Mucosa of stomach (tissue), 1 donor: ENCODE measurements at regions not wholly inside any gene's neighbourhood (a gene's known extent, or its start where the extent isn't known, plus 50 kb on each side); places are given as distances from the start of the nearest gene placed in this dataset.

ENCODE experiments used
- H3K27me3 ChIP-seq: one replicate; pipeline ENCODE4 v1.7.0; 2013; ENCODE audit warnings: mild to moderate bottlenecking, low read length; ENCODE audit not compliant: control insufficient read depth, insufficient read depth
- H3K36me3 ChIP-seq: one replicate; pipeline ENCODE4 v1.7.0; 2013; ENCODE audit warnings: low read length; ENCODE audit not compliant: control insufficient read depth, insufficient read depth
- H3K4me1 ChIP-seq: one replicate; pipeline ENCODE4 v1.7.0; 2013; ENCODE audit warnings: mild to moderate bottlenecking, low read length; ENCODE audit not compliant: control insufficient read depth, insufficient read depth
- H3K4me3 ChIP-seq: one replicate; pipeline ENCODE4 v1.7.0; 2013; ENCODE audit warnings: low read length
- H3K9ac ChIP-seq: one replicate; pipeline ENCODE4 v1.7.0; 2013; ENCODE audit warnings: mild to moderate bottlenecking, low read length, moderate library complexity
- H3K9me3 ChIP-seq: one replicate; pipeline ENCODE4 v1.7.0; 2013; ENCODE audit warnings: mild to moderate bottlenecking, low read length, moderate library complexity; ENCODE audit not compliant: control insufficient read depth
- donor health status: Pancreatic carcinoma.

GRCh38 chr9:95620722-95621121 is 104.0 kb upstream of the PTCH1 start:
- Histone ChIP-seq H3K4me3 (no peak overlapping the region), H3K27me3 (no peaks in the 10 kb centered on the region), H3K9ac (no peak overlapping the region), H3K4me1 (no peaks in the 10 kb centered on the region), H3K36me3 (no peaks in the 10 kb centered on the region), H3K9me3 (no peaks in the 10 kb centered on the region)

- Histone ChIP-seq H3K4me1 (no peaks in the 10 kb centered on the region), H3K9ac (no peak overlapping the region), H3K36me3 (no peaks in the 10 kb centered on the region), H3K4me3 (no peak overlapping the region), H3K9me3 (no peaks in the 10 kb centered on the region), H3K27me3 (no peaks in the 10 kb centered on the region)
These were observed 103.5 kb upstream of the PTCH1 start for GRCh38 chr9:95620314-95620713.

- no peaks in the 10 kb centered on the region for H3K9me3 ChIP-seq
- no peak overlapping the region for H3K9ac ChIP-seq
- no peaks in the 10 kb centered on the region for H3K36me3 ChIP-seq
- H3K4me3 ChIP-seq: no peak overlapping the region
- no peaks in the 10 kb centered on the region for H3K27me3 ChIP-seq
- no peaks in the 10 kb centered on the region for H3K4me1 ChIP-seq
These were observed 98.5 kb upstream of the PTCH1 start for GRCh38 chr9:95615246-95615645.

- Histone ChIP-seq H3K27me3 (no peaks in the 10 kb centered on the region), H3K36me3 (no peaks in the 10 kb centered on the region), H3K4me1 (no peaks in the 10 kb centered on the region), H3K9ac (no peak overlapping the region), H3K4me3 (no peak overlapping the region), H3K9me3 (no peaks in the 10 kb centered on the region)
These were observed 96.9 kb upstream of the PTCH1 start for GRCh38 chr9:95613670-95614069.

- H3K27me3 ChIP-seq: no peaks in the 10 kb centered on the region
- no peaks in the 10 kb centered on the region for H3K9me3 ChIP-seq
- H3K4me1 ChIP-seq: no peaks in the 10 kb centered on the region
- H3K9ac ChIP-seq: no peak overlapping the region
- H3K4me3 ChIP-seq: no peak overlapping the region
- H3K36me3 ChIP-seq: no peaks in the 10 kb centered on the region
These were observed 94.6 kb upstream of the PTCH1 start for GRCh38 chr9:95611354-95611753.

GRCh38 chr9:95610006-95610785 is 93.4 kb upstream of the PTCH1 start:
- H3K27me3 ChIP-seq: no peaks in the 10 kb centered on the region
- H3K4me1 ChIP-seq: no peaks in the 10 kb centered on the region
- H3K9ac ChIP-seq: no peak overlapping the region
- H3K36me3 ChIP-seq: no peaks in the 10 kb centered on the region
- no peaks in the 10 kb centered on the region for H3K9me3 ChIP-seq
- H3K4me3 ChIP-seq: no peak overlapping the region

- H3K27me3 ChIP-seq: no peaks in the 10 kb centered on the region
- H3K9me3 ChIP-seq: no peaks in the 10 kb centered on the region
- H3K4me1 ChIP-seq: no peaks in the 10 kb centered on the region
- no peak overlapping the region for H3K4me3 ChIP-seq
- H3K36me3 ChIP-seq: no peaks in the 10 kb centered on the region
- H3K9ac ChIP-seq: no peak overlapping the region
These were observed 92.7 kb upstream of the PTCH1 start for GRCh38 chr9:95609426-95609825.

- no peak overlapping the region for H3K9ac ChIP-seq
- no peaks in the 10 kb centered on the region for H3K9me3 ChIP-seq
- no peak overlapping the region for H3K4me3 ChIP-seq
- H3K36me3 ChIP-seq: no peaks in the 10 kb centered on the region
- H3K4me1 ChIP-seq: no peaks in the 10 kb centered on the region
- no peaks in the 10 kb centered on the region for H3K27me3 ChIP-seq
These were observed 91.6 kb upstream of the PTCH1 start for GRCh38 chr9:95608341-95608740.

- no peak overlapping the region for H3K9ac ChIP-seq
These were observed 90.7 kb upstream of the PTCH1 start for GRCh38 chr9:95607507-95607906.

GRCh38 chr9:95606489-95607350 is 89.9 kb upstream of the PTCH1 start:
- no peak overlapping the region for H3K4me3 ChIP-seq
- H3K36me3 ChIP-seq: no peaks in the 10 kb centered on the region
- no peaks in the 10 kb centered on the region for H3K27me3 ChIP-seq
- H3K9me3 ChIP-seq: no peaks in the 10 kb centered on the region
- H3K4me1 ChIP-seq: no peaks in the 10 kb centered on the region
- no peak overlapping the region for H3K9ac ChIP-seq

More at GRCh38 chr9:95607507-95607906, 90.7 kb upstream of the PTCH1 start:
- Histone ChIP-seq H3K36me3 (no peaks in the 10 kb centered on the region), H3K9me3 (no peaks in the 10 kb centered on the region), H3K4me1 (no peaks in the 10 kb centered on the region), H3K27me3 (no peaks in the 10 kb centered on the region), H3K4me3 (no peak overlapping the region)

- no peaks in the 10 kb centered on the region for H3K9me3 ChIP-seq
- H3K4me3 ChIP-seq: no peak overlapping the region
- H3K4me1 ChIP-seq: no peaks in the 10 kb centered on the region
- H3K36me3 ChIP-seq: no peaks in the 10 kb centered on the region
- no peaks in the 10 kb centered on the region for H3K27me3 ChIP-seq
- no peak overlapping the region for H3K9ac ChIP-seq
These were observed 89.2 kb upstream of the PTCH1 start for GRCh38 chr9:95605816-95606488.

GRCh38 chr9:95605101-95605500 is 88.3 kb upstream of the PTCH1 start:
- Histone ChIP-seq H3K9me3 (no peaks in the 10 kb centered on the region), H3K27me3 (no peaks in the 10 kb centered on the region), H3K9ac (no peak overlapping the region), H3K4me1 (no peaks in the 10 kb centered on the region), H3K4me3 (no peak overlapping the region), H3K36me3 (no peaks in the 10 kb centered on the region)
